ENCODE measurements at regions not wholly inside any gene's neighbourhood (a gene's known extent, or its start where the extent isn't known, plus 50 kb on each side); places are given as distances from the start of the nearest gene placed in this dataset.

DNA sequence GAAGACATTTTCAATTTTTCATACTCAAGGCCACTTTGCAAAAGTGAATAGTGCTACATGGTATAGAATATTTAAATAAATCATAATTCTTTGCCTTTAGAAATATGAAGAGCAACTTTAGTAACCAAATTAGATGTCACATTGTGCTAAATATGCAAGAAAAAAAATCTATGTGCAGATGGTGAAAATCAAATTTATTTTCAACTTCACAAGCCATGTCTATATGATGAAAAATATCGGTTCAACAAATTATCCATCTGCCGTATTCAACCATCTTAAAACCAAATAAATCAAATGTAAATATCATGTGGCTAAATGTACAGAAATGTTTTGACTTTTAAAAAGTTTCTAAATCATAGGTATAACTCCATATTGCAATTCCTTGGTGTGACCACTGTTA is 398.2 kb downstream of the PABPC4L start:
- TF ChIP-seq, protein P1, sequence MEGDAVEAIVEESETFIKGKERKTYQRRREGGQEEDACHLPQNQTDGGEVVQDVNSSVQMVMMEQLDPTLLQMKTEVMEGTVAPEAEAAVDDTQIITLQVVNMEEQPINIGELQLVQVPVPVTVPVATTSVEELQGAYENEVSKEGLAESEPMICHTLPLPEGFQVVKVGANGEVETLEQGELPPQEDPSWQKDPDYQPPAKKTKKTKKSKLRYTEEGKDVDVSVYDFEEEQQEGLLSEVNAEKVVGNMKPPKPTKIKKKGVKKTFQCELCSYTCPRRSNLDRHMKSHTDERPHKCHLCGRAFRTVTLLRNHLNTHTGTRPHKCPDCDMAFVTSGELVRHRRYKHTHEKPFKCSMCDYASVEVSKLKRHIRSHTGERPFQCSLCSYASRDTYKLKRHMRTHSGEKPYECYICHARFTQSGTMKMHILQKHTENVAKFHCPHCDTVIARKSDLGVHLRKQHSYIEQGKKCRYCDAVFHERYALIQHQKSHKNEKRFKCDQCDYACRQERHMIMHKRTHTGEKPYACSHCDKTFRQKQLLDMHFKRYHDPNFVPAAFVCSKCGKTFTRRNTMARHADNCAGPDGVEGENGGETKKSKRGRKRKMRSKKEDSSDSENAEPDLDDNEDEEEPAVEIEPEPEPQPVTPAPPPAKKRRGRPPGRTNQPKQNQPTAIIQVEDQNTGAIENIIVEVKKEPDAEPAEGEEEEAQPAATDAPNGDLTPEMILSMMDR (IDR thresholded peaks at IDR 0.05) = no peak
- TF ChIP-seq SIN3A (IDR thresholded peaks at IDR 0.05; ENCODE audit: borderline replicate concordance, insufficient read depth, low read depth, low read length) = no peak
- TF ChIP-seq, protein P2, sequence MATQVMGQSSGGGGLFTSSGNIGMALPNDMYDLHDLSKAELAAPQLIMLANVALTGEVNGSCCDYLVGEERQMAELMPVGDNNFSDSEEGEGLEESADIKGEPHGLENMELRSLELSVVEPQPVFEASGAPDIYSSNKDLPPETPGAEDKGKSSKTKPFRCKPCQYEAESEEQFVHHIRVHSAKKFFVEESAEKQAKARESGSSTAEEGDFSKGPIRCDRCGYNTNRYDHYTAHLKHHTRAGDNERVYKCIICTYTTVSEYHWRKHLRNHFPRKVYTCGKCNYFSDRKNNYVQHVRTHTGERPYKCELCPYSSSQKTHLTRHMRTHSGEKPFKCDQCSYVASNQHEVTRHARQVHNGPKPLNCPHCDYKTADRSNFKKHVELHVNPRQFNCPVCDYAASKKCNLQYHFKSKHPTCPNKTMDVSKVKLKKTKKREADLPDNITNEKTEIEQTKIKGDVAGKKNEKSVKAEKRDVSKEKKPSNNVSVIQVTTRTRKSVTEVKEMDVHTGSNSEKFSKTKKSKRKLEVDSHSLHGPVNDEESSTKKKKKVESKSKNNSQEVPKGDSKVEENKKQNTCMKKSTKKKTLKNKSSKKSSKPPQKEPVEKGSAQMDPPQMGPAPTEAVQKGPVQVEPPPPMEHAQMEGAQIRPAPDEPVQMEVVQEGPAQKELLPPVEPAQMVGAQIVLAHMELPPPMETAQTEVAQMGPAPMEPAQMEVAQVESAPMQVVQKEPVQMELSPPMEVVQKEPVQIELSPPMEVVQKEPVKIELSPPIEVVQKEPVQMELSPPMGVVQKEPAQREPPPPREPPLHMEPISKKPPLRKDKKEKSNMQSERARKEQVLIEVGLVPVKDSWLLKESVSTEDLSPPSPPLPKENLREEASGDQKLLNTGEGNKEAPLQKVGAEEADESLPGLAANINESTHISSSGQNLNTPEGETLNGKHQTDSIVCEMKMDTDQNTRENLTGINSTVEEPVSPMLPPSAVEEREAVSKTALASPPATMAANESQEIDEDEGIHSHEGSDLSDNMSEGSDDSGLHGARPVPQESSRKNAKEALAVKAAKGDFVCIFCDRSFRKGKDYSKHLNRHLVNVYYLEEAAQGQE (IDR thresholded peaks at IDR 0.05; ENCODE audit: insufficient read depth in 1 of 2, low read depth in 2 of 2, low read length in 1 of 2) = no peak

Data from Panc1 (cell line).